A549 (cell line): ENCODE measurements at regions not wholly inside any gene's neighbourhood (a gene's known extent, or its start where the extent isn't known, plus 50 kb on each side); places are given as distances from the start of the nearest gene placed in this dataset.

Experiments
- ATAC-seq, 2 experiments: fragments of 200-7000 bp in 1 of 2; fragments of >200 bp in 1 of 2; cut with Nextera tagmentation in 1 of 2; cut with Tn5 transposase in 1 of 2; 3 replicates each; pipeline versions ENCODE4 v1.8.0 to v1.9.1; 2018 to 2020; ENCODE audit warnings: mild to moderate bottlenecking in 1 of 2, moderate library complexity in 1 of 2
- CTCF ChIA-PET: fragments of 300-600 bp; sonication (Branson Sonifier 250); formaldehyde crosslinking; extraction: SDS; loops from one replicate; lab custom pipeline; 2021; ENCODE audit warnings: antibody characterized with exemption, inconsistent platforms; lab: Yijun Ruan, JAX
- POLR2A ChIA-PET: fragments of 350-600 bp; formaldehyde crosslinking; extraction: SDS; loops from one replicate; lab custom pipeline; 2021; ENCODE audit warnings: antibody characterized with exemption, inconsistent platforms; lab: Yijun Ruan, JAX
- DNase-seq, 2 experiments: peaks; one replicate each; pipeline versions ENCODE4 v3.0.0 to v3.0.0-alpha.2; 2011 to 2016; ENCODE audit warnings: low read depth in 1 of 2, low spot score in 1 of 2
- FAIRE-seq: peaks from 2 replicates; lab custom pipeline; 2011; peaks lifted over from hg19 to GRCh38; lab: Jason Lieb, UNC
- H3K27ac ChIP-seq, 2 experiments: fragments of >200 bp; sonication (Bioruptor Twin); formaldehyde crosslinking; 3 replicates each; pipeline ENCODE4 v1.5.1; 2016 to 2017
- H3K4me1 ChIP-seq: fragments of >200 bp; sonication (Bioruptor Twin); formaldehyde crosslinking; 3 replicates; pipeline ENCODE4 v1.6.1; 2016
- H3K4me2 ChIP-seq: fragments of >200 bp; sonication (Bioruptor Twin); formaldehyde crosslinking; 3 replicates; pipeline ENCODE4 v1.6.1; 2016
- H3K4me3 ChIP-seq: fragments of >200 bp; sonication (Bioruptor Twin); formaldehyde crosslinking; 3 replicates; pipeline ENCODE4 v1.5.1; 2016
- H3K9me3 ChIP-seq: fragments of >200 bp; sonication (Bioruptor Twin); formaldehyde crosslinking; 3 replicates; pipeline ENCODE4 v1.6.1; 2016
- BCL3 ChIP-seq: fragments of >200 bp; sonication (Bioruptor Twin); formaldehyde crosslinking; IDR thresholded peaks from 3 replicates; pipeline ENCODE4 v1.6.1; 2016
- BHLHE40 ChIP-seq: IDR thresholded peaks from 2 replicates; pipeline ENCODE4 v1.6.1; 2012; ENCODE audit warnings: low read depth, low read length, inconsistent platforms
- CBX2 ChIP-seq: fragments of 200-600 bp; sonication (generic); IDR thresholded peaks from 2 replicates; pipeline ENCODE4 v1.6.1; 2016; ENCODE audit warnings: low read depth, mild to moderate bottlenecking, borderline replicate concordance
- CHD4 ChIP-seq: fragments of 200-600 bp; sonication (generic); IDR thresholded peaks from 2 replicates; pipeline ENCODE4 v1.6.1; 2016; ENCODE audit warnings: antibody characterized with exemption, mild to moderate bottlenecking, borderline replicate concordance
- CTCF ChIP-seq: fragments of >200 bp; sonication (Bioruptor Twin); formaldehyde crosslinking; IDR thresholded peaks from 3 replicates; pipeline ENCODE4 v1.5.1; 2016
- E2F6 ChIP-seq: IDR thresholded peaks from 2 replicates; pipeline ENCODE4 v1.6.1; 2012; ENCODE audit warnings: low read depth, borderline replicate concordance
- EHF ChIP-seq: fragments of 250-450 bp; sonication (Bioruptor Pico); IDR thresholded peaks from 2 replicates; pipeline ENCODE4 v1.5.0; 2020; ENCODE audit warnings: mild to moderate bottlenecking
- EHMT2 ChIP-seq: fragments of 200-600 bp; sonication (generic); IDR thresholded peaks from 2 replicates; pipeline ENCODE4 v1.6.1; 2016; ENCODE audit warnings: antibody characterized with exemption, low read depth, mild to moderate bottlenecking, moderate library complexity
- EP300 ChIP-seq, 2 experiments: fragments of >200 bp; sonication (Bioruptor Twin); formaldehyde crosslinking; IDR thresholded peaks; 2 replicates in 1 of 2; 3 replicates in 1 of 2; pipeline ENCODE4 v1.6.1; 2016 to 2017
- ESRRA ChIP-seq: fragments of 150-350 bp; IDR thresholded peaks from 2 replicates; pipeline ENCODE4 v1.6.1; 2014; ENCODE audit warnings: mild to moderate bottlenecking, low read length, borderline replicate concordance
- FOSL2 ChIP-seq, 2 experiments: fragments of 450-650 bp in 1 of 2; fragments of >200 bp in 1 of 2; sonication (Bioruptor Twin) in 1 of 2; formaldehyde crosslinking; IDR thresholded peaks; 2 replicates each; pipeline versions ENCODE4 v1.5.0 to v1.6.1; 2016 to 2020; ENCODE audit warnings: mild to moderate bottlenecking in 1 of 2, moderate library complexity in 1 of 2
- FOXS1 ChIP-seq: fragments of 250-450 bp; sonication (Bioruptor Pico); IDR thresholded peaks from 2 replicates; pipeline ENCODE4 v1.5.0; 2020; ENCODE audit warnings: mild to moderate bottlenecking, moderate library complexity
- HDAC2 ChIP-seq: fragments of 200-600 bp; sonication (generic); IDR thresholded peaks from 2 replicates; pipeline ENCODE4 v1.6.1; 2016
- HEYL ChIP-seq: fragments of 250-450 bp; sonication (Bioruptor Pico); IDR thresholded peaks from 2 replicates; pipeline ENCODE4 v1.8.0; 2021; ENCODE audit warnings: mild to moderate bottlenecking, moderate library complexity
- HOXA7 ChIP-seq: fragments of 250-450 bp; sonication (Bioruptor Pico); IDR thresholded peaks from 2 replicates; pipeline ENCODE4 v1.5.0; 2020; ENCODE audit warnings: mild to moderate bottlenecking, moderate library complexity
- JUNB ChIP-seq: fragments of >200 bp; sonication (Bioruptor Twin); formaldehyde crosslinking; IDR thresholded peaks from 2 replicates; pipeline ENCODE4 v1.6.1; 2016
- KDM5A ChIP-seq: fragments of 200-600 bp; sonication (generic); IDR thresholded peaks from 2 replicates; pipeline ENCODE4 v1.6.1; 2016; ENCODE audit warnings: antibody characterized with exemption, mild to moderate bottlenecking
- MYC ChIP-seq: IDR thresholded peaks from 2 replicates; pipeline ENCODE4 v1.6.1; 2012; ENCODE audit warnings: mild to moderate bottlenecking, inconsistent platforms, low read length, improper control_type of control experiment, borderline replicate concordance
- RCOR1 ChIP-seq: fragments of 150-350 bp; IDR thresholded peaks from 2 replicates; pipeline ENCODE4 v1.6.1; 2014; ENCODE audit warnings: antibody characterized with exemption, low read length, low read depth
- REST ChIP-seq: fragments of 200-600 bp; sonication (generic); IDR thresholded peaks from 2 replicates; pipeline ENCODE4 v1.6.1; 2016; ENCODE audit warnings: antibody characterized with exemption, mild to moderate bottlenecking, moderate library complexity
- RFX5 ChIP-seq: fragments of 450-650 bp; IDR thresholded peaks from 2 replicates; pipeline ENCODE4 v1.7.1; 2014; ENCODE audit warnings: antibody characterized with exemption, mild to moderate bottlenecking, moderate library complexity
- TP53 ChIP-seq: fragments of 250-450 bp; sonication (Bioruptor Pico); IDR thresholded peaks from 2 replicates; pipeline ENCODE4 v1.5.0; 2021; ENCODE audit warnings: mild to moderate bottlenecking, moderate library complexity
- ZNF302 ChIP-seq: fragments of 250-450 bp; sonication (Bioruptor Pico); IDR thresholded peaks from 2 replicates; pipeline ENCODE4 v1.9.0; 2021; ENCODE audit warnings: inconsistent platforms, mild to moderate bottlenecking, moderate library complexity
- WGBS: methylation state at CpG from one replicate; pipeline ENCODE4 v1.1.6; 2017; ENCODE audit errors: missing lambda C conversion rate; 5-methylcytosine and 5-hydroxymethylcytosine counted together

- DNase-seq (no peak), ATAC-seq (no peak)
Measured at GRCh38 chr11:28420099-28420498, 311.9 kb downstream of the METTL15 start.

GRCh38 chr11:28417601-28418323 is 309.6 kb downstream of the METTL15 start:
- H3K27ac ChIP-seq = no peak overlapping the region

More at GRCh38 chr11:28420099-28420498, 311.9 kb downstream of the METTL15 start:
- Histone ChIP-seq H3K4me2 (no peak overlapping the region), H3K4me1 (no peaks in the 10 kb centered on the region), H3K27ac (no peak overlapping the region), H3K4me3 (no peak overlapping the region), H3K9me3 (peaks cover 5% of the 10 kb centered on the region; the same call in 1 of the 3 replicates)
- 90% methylated on average over 1 of the region's 1 CpG for WGBS
- CTCF ChIA-PET = no interaction called here
- TF ChIP-seq FOSL2 (IDR thresholded peaks at IDR 0.05) (no peak), FOSL2 (CRISPR knock-in tag; IDR thresholded peaks at IDR 0.05) (no peak), REST (peak; percentile 77)
- FAIRE-seq = no peak
- POLR2A ChIA-PET = no interaction called here

GRCh38 chr11:28412029-28412428 is 303.8 kb downstream of the METTL15 start:
- no peak for ATAC-seq
- no peak overlapping the region for H3K27ac ChIP-seq
- FAIRE-seq = no peak
- no peak overlapping the region for H3K4me3 ChIP-seq
- H3K4me2 ChIP-seq = no peak overlapping the region
- ChIA-PET POLR2A (no interaction called here), CTCF (no interaction called here)
- TF ChIP-seq ESRRA (no peak), RFX5 (no peak), HOXA7 (no peak), ZNF302 (no peak), HDAC2 (no peak), RCOR1 (no peak), BCL3 (no peak), CTCF (no peak)
- DNase-seq = no peak
- H3K9me3 ChIP-seq = no peaks in the 10 kb centered on the region
- no peaks in the 10 kb centered on the region for H3K4me1 ChIP-seq

More at GRCh38 chr11:28417601-28418323, 309.6 kb downstream of the METTL15 start:
- H3K4me2 ChIP-seq = no peak overlapping the region
- FAIRE-seq = no peak
- no peak overlapping the region for H3K4me3 ChIP-seq
- ChIA-PET POLR2A (no interaction called here), CTCF (no interaction called here)
- TF ChIP-seq HEYL (CRISPR knock-in tag) = no peak
- TF ChIP-seq EP300 (IDR thresholded peaks at IDR 0.05) = no peak
- TF ChIP-seq TP53 = no peak
- no peak for TF ChIP-seq MYC
- no peak for TF ChIP-seq CHD4
- no peak for TF ChIP-seq BHLHE40
- no peak for TF ChIP-seq CBX2
- no peak for TF ChIP-seq FOXS1
- no peak for TF ChIP-seq KDM5A
- TF ChIP-seq EHF (CRISPR knock-in tag) = no peak
- TF ChIP-seq EHMT2 = no peak
- TF ChIP-seq E2F6 = no peak
- TF ChIP-seq JUNB = no peak
- no peak for DNase-seq
- 82% methylated on average over 5 of the region's 5 CpGs for WGBS
- no peak for ATAC-seq
- no peaks in the 10 kb centered on the region for H3K4me1 ChIP-seq
- peaks cover 5% of the 10 kb centered on the region; the same call in 1 of the 3 replicates for H3K9me3 ChIP-seq
